GM13977 (cell line): ENCODE measurements at regions not wholly inside any gene's neighbourhood (a gene's known extent, or its start where the extent isn't known, plus 50 kb on each side); places are given as distances from the start of the nearest gene placed in this dataset.

Source experiments
- DNase-seq: peaks from one replicate; pipeline ENCODE4 v3.0.0; 2012; ENCODE audit warnings: low spot score
- in situ Hi-C: fragments of 300-500 bp; cut with MboI; formaldehyde crosslinking; loops from one replicate; pipeline ENCODE4 v1.12.0; 2022; ENCODE audit warnings: low sequenced_read_pairs, low pct_unique_long_range_greater_than_20kb, mixed read lengths, inconsistent platforms; ENCODE audit not compliant: unreplicated experiment
- TF ChIP-seq, protein P1 (sequence below): IDR thresholded peaks from 2 replicates; pipeline ENCODE4 v1.5.1; 2012; ENCODE audit warnings: mild to moderate bottlenecking, control low read depth; ENCODE audit not compliant: insufficient read depth; ENCODE audit errors: extremely low read depth, missing control alignments

DNA sequence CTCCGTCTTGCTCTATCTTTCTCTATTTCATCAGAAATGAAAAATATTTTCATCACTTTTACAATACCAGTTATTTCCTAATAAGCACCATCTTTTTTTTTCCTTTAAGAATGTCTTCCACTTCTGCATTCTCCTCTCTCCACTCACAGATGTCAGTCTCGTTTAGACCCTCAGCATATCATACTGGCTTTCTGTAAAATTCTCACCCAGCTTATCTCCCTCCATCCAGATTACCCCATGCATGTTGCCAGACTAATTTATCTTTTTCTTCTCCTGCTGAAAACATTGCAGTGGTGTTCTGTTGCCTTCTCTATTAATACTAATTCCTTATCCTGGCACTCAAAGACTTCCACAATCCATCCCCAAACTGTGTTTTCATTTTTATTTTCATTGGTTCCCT, 513.8 kb upstream of the KLF12 start:
- in situ Hi-C loops = no loop called here
- no peak for DNase-seq
- TF ChIP-seq, protein P1, sequence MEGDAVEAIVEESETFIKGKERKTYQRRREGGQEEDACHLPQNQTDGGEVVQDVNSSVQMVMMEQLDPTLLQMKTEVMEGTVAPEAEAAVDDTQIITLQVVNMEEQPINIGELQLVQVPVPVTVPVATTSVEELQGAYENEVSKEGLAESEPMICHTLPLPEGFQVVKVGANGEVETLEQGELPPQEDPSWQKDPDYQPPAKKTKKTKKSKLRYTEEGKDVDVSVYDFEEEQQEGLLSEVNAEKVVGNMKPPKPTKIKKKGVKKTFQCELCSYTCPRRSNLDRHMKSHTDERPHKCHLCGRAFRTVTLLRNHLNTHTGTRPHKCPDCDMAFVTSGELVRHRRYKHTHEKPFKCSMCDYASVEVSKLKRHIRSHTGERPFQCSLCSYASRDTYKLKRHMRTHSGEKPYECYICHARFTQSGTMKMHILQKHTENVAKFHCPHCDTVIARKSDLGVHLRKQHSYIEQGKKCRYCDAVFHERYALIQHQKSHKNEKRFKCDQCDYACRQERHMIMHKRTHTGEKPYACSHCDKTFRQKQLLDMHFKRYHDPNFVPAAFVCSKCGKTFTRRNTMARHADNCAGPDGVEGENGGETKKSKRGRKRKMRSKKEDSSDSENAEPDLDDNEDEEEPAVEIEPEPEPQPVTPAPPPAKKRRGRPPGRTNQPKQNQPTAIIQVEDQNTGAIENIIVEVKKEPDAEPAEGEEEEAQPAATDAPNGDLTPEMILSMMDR = no peak

DNA sequence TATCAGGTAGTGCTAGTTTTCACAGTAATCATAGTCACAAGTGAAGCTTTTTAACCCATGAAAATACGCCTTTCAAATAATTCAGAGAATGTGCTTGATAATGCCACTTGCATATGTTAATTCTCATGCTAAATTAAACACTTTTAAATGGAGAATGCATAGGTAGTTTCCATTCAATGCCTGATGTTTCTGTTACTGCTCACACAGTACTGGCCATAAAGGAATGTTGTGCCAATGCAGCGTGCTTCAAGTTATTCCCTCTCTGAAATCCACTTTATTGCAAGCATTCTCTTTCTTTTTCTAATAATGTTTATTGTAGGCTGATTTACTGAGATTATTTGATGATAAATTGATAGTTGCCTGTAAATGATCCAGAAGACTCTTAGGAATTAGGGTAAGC, 513.0 kb upstream of the KLF12 start:
- TF ChIP-seq, protein P1 = no peak
- no peak for DNase-seq
- in situ Hi-C loops = no loop called here

DNA sequence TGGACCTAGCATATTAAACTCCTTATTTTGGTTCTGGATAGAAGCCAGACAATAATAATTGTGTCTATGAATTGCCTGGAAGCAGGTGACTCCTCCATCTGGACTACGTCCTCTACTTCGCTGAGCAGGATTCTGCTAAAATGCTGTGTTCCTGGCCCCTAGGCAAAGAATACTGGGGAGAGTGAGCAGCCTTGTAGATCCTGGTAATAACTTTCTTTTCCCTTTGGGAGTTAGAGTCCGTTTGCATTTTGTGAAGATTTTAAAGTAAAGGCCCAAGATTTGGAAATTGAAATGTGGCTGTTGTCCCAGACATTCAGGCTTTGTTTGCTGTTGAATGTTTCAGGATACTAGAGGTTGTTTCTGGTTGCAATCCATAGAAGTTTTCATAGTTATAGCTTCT, 511.9 kb upstream of the KLF12 start:
- DNase-seq = no peak
- TF ChIP-seq, protein P1 = no peak
- in situ Hi-C loops = no loop called here

DNA sequence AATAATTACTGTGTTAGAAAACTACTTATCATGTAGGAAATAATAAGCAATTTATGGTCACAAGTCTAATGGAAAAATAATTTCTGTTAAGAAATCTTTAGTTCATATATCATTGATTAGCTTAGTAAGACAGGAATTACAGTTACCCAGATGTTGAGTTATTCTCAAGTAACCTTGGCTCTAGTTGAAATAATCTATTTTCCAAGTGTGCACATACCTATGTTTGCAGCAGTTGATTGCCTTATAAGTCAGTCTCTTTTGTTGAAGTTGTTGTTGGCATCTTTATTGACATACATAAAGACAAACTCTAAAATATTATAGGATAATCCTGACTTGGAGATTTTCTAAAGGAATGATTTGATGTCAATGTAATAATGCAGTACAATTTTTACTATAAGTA, 511.4 kb upstream of the KLF12 start:
- in situ Hi-C loops = no loop called here
- DNase-seq = no peak
- TF ChIP-seq, protein P1 = no peak

DNA sequence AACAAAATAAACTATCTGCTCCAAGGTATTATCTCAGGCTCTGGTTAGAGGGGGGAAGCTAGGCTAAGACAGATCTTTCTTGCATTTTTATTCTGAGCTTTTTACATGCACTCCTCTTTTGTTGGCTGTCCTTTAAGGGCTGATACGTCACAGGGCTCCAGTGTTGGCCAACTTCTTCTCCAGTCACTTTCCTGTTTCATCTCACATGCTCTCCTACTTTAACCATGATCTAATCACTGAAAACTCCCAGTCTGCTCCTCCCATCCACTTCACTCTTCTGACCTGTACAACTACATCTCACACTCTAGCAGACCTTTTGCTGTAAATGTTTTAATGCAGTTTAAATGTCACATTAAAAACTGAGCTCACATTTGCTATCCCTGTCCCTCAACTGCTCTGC, 510.0 kb upstream of the KLF12 start:
- DNase-seq = no peak
- TF ChIP-seq, protein P1 = no peak
- in situ Hi-C loops = no loop called here

DNA sequence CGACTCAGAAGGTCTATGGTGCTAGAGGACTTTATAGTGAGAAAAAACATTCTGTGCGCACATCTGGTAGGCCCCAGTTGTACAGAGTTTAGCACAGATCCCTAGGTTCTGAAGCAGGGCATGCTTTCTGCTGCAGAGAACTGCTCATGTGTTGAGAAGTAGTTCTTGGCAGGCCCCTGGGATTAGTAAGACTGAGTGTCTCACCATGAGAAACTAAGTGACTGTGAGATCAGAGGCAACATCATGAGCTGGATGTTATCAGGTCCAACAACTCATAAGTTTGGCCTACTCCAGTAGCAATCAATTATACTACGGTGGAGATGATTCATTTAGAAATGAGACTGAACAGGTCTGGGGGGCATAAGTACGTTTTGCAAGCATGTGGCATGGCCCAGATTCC, 507.4 kb upstream of the KLF12 start:
- TF ChIP-seq, protein P1 = no peak
- in situ Hi-C loops = no loop called here
- no peak for DNase-seq

DNA sequence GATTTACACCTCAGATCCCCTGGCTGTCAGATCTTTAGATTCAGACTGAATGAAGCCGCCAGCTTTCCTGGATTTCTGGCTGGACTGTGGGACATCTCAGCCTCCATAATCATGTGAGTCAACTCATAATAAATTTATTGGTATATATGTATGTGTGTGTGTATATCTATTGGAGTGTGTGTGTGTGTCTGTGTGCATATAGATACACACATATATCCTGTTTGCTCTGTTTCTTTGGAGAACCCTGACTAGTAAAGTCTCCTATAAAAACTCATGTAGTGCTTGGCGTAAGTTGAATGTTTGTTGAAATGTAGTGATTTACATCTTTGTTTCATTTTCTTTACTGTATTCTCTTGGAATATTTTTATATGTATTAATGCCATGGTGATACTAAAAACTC, 499.5 kb upstream of the KLF12 start:
- DNase-seq = no peak
- TF ChIP-seq, protein P1 = no peak
- in situ Hi-C loops = no loop called here
